Body of pancreas (tissue), 4 donors: ENCODE measurements at regions not wholly inside any gene's neighbourhood (a gene's known extent, or its start where the extent isn't known, plus 50 kb on each side); places are given as distances from the start of the nearest gene placed in this dataset.

Experiments
- CTCF ChIP-seq, 7 experiments: fragments of 450-650 bp in 4 of 7; fragments of 200-600 bp in 3 of 7; sonication (generic) in 3 of 7; IDR thresholded peaks; one replicate each; pipeline ENCODE4 v1.5.1; 2016 to 2019; ENCODE audit warnings: antibody characterized with exemption in 7 of 7
- POLR2A ChIP-seq, 3 donors: fragments of 450-650 bp; IDR thresholded peaks; one replicate each; pipeline ENCODE4 v1.6.1; 2016; ENCODE audit warnings: antibody characterized with exemption in 3 of 3, mild to moderate bottlenecking in 2 of 3

GRCh38 chr14:44204061-44204835, 302.8 kb downstream of the FSCB start:
- TF ChIP-seq CTCF (IDR thresholded peaks at IDR 0.05) (no peak), POLR2A (IDR thresholded peaks at IDR 0.05) (no peak)
